ENCODE measurements at regions not wholly inside any gene's neighbourhood (a gene's known extent, or its start where the extent isn't known, plus 50 kb on each side); places are given as distances from the start of the nearest gene placed in this dataset.

GRCh38 chrX:97828471-97828870 is 944.8 kb downstream of the RPA4 start:
- Histone ChIP-seq H3K79me2 (ENCODE audit: insufficient read depth, low read length) (no peaks in the 10 kb centered on the region), H3K9me3 (ENCODE audit: low read depth, low read length) (no peaks in the 10 kb centered on the region), H3K27me3 (ENCODE audit: insufficient read depth, low read length) (peaks cover 4% of the 10 kb centered on the region), H3K36me3 (ENCODE audit: insufficient read depth, low read length) (no peaks in the 10 kb centered on the region), H4K20me1 (ENCODE audit: insufficient read depth, low read length) (no peaks in the 10 kb centered on the region), H3K27ac (ENCODE audit: low read depth, low read length) (no peak overlapping the region), H3K4me3 (ENCODE audit: insufficient read depth, low read length) (no peak overlapping the region), H2AFZ (ENCODE audit: low read length) (no peak overlapping the region), H3K4me1 (ENCODE audit: insufficient read depth, low read length) (no peaks in the 10 kb centered on the region), H3K4me2 (ENCODE audit: insufficient read depth, low read length) (no peak overlapping the region)
- DNase-seq (ENCODE audit: insufficient read length, low spot score, missing footprints) = no peak
- TF ChIP-seq CTCF (IDR thresholded peaks at IDR 0.05; ENCODE audit: extremely low read depth, low read depth, low read length) = no peak

- Histone ChIP-seq H3K79me2 (ENCODE audit: insufficient read depth, low read length) (no peaks in the 10 kb centered on the region), H3K4me1 (ENCODE audit: insufficient read depth, low read length) (no peaks in the 10 kb centered on the region), H3K27ac (ENCODE audit: low read depth, low read length) (no peak overlapping the region), H4K20me1 (ENCODE audit: insufficient read depth, low read length) (no peaks in the 10 kb centered on the region), H3K4me3 (ENCODE audit: insufficient read depth, low read length) (no peak overlapping the region), H3K27me3 (ENCODE audit: insufficient read depth, low read length) (no peaks in the 10 kb centered on the region), H2AFZ (ENCODE audit: low read length) (no peak overlapping the region), H3K4me2 (ENCODE audit: insufficient read depth, low read length) (no peak overlapping the region), H3K36me3 (ENCODE audit: insufficient read depth, low read length) (no peaks in the 10 kb centered on the region), H3K9me3 (ENCODE audit: low read depth, low read length) (no peaks in the 10 kb centered on the region)
- DNase-seq (ENCODE audit: insufficient read length, low spot score, missing footprints) = no peak
- TF ChIP-seq CTCF (IDR thresholded peaks at IDR 0.05; ENCODE audit: extremely low read depth, low read depth, low read length) = no peak
Measured at GRCh38 chrX:97835969-97836368, 952.3 kb downstream of the RPA4 start.

- H4K20me1 ChIP-seq (ENCODE audit: insufficient read depth, low read length) = no peaks in the 10 kb centered on the region
- H3K4me2 ChIP-seq (ENCODE audit: insufficient read depth, low read length) = no peak overlapping the region
- H3K9me3 ChIP-seq (ENCODE audit: low read depth, low read length) = no peaks in the 10 kb centered on the region
- H3K4me3 ChIP-seq (ENCODE audit: insufficient read depth, low read length) = no peak overlapping the region
- H3K27me3 ChIP-seq (ENCODE audit: insufficient read depth, low read length) = no peaks in the 10 kb centered on the region
- no peak overlapping the region for H2AFZ ChIP-seq (ENCODE audit: low read length)
- no peaks in the 10 kb centered on the region for H3K79me2 ChIP-seq (ENCODE audit: insufficient read depth, low read length)
- no peaks in the 10 kb centered on the region for H3K4me1 ChIP-seq (ENCODE audit: insufficient read depth, low read length)
- no peak for TF ChIP-seq CTCF (IDR thresholded peaks at IDR 0.05; ENCODE audit: extremely low read depth, low read depth, low read length)
- no peak overlapping the region for H3K27ac ChIP-seq (ENCODE audit: low read depth, low read length)
- no peaks in the 10 kb centered on the region for H3K36me3 ChIP-seq (ENCODE audit: insufficient read depth, low read length)
- peak; percentile 23 for DNase-seq (ENCODE audit: insufficient read length, low spot score, missing footprints)
Measured at GRCh38 chrX:97841544-97842179, 958.0 kb downstream of the RPA4 start.

GRCh38 chrX:97842468-97843199 is 958.9 kb downstream of the RPA4 start:
- no peaks in the 10 kb centered on the region for H3K79me2 ChIP-seq (ENCODE audit: insufficient read depth, low read length)
- TF ChIP-seq CTCF (IDR thresholded peaks at IDR 0.05; ENCODE audit: extremely low read depth, low read depth, low read length) = no peak
- no peak overlapping the region for H2AFZ ChIP-seq (ENCODE audit: low read length)
- no peaks in the 10 kb centered on the region for H3K36me3 ChIP-seq (ENCODE audit: insufficient read depth, low read length)
- no peak overlapping the region for H3K4me2 ChIP-seq (ENCODE audit: insufficient read depth, low read length)
- H3K4me3 ChIP-seq (ENCODE audit: insufficient read depth, low read length) = no peak overlapping the region
- no peaks in the 10 kb centered on the region for H4K20me1 ChIP-seq (ENCODE audit: insufficient read depth, low read length)
- H3K9me3 ChIP-seq (ENCODE audit: low read depth, low read length) = no peaks in the 10 kb centered on the region
- DNase-seq (ENCODE audit: insufficient read length, low spot score, missing footprints) = peak; percentile 55
- no peak overlapping the region for H3K27ac ChIP-seq (ENCODE audit: low read depth, low read length)
- H3K27me3 ChIP-seq (ENCODE audit: insufficient read depth, low read length) = no peaks in the 10 kb centered on the region
- H3K4me1 ChIP-seq (ENCODE audit: insufficient read depth, low read length) = no peaks in the 10 kb centered on the region

All from osteoblast (primary cell).